Stimulated activated CD8-positive, alpha-beta memory T cell treated with anti-CD3 and anti-CD28 coated beads, Interleukin-7, amount 100 ng/mL, for 24 hours (primary cell): ENCODE measurements at regions not wholly inside any gene's neighbourhood (a gene's known extent, or its start where the extent isn't known, plus 50 kb on each side); places are given as distances from the start of the nearest gene placed in this dataset.
"Not testable (repeated sequence)": the region's sequence is repeated elsewhere in the genome, so short reads cannot be mapped to it uniquely, and the experiment has no call there.

ENCODE experiments used
- DNase-seq: peaks from one replicate; pipeline ENCODE4 v3.0.0-alpha.2; 2020; ENCODE audit warnings: low read depth

GRCh38 chrX:131893857-131894256 is 129.2 kb upstream of the STK26 start:
- not testable (repeated sequence) for DNase-seq

GRCh38 chrX:131894995-131895394 is 128.1 kb upstream of the STK26 start:
- DNase-seq, result no peak

GRCh38 chrX:131895807-131896206 is 127.3 kb upstream of the STK26 start:
- no peak for DNase-seq

- DNase-seq, result no peak
These were observed 121.6 kb upstream of the STK26 start for GRCh38 chrX:131901546-131901945.

- DNase-seq, result no peak
These were observed 115.4 kb upstream of the STK26 start for GRCh38 chrX:131907488-131908314.

GRCh38 chrX:131910586-131910985 is 112.5 kb upstream of the STK26 start:
- DNase-seq, result no peak

GRCh38 chrX:131915488-131915887 is 107.6 kb upstream of the STK26 start:
- DNase-seq, result no peak

- no peak for DNase-seq
These were observed 105.5 kb upstream of the STK26 start for GRCh38 chrX:131917588-131917987.

GRCh38 chrX:131918839-131919238 is 104.3 kb upstream of the STK26 start:
- no peak for DNase-seq

- no peak for DNase-seq
These were observed 99.4 kb upstream of the STK26 start for GRCh38 chrX:131923614-131924250.

GRCh38 chrX:131938749-131939148 is 84.4 kb upstream of the STK26 start:
- DNase-seq, result no peak

- DNase-seq, result no peak
These were observed 81.1 kb upstream of the STK26 start for GRCh38 chrX:131942034-131942433.

- no peak for DNase-seq
These were observed 77.9 kb upstream of the STK26 start for GRCh38 chrX:131944936-131945902.

- DNase-seq, result no peak
These were observed 71.9 kb upstream of the STK26 start for GRCh38 chrX:131951166-131951565.

GRCh38 chrX:131955099-131955777 is 67.9 kb upstream of the STK26 start:
- no peak for DNase-seq

GRCh38 chrX:131958724-131959123 is 64.4 kb upstream of the STK26 start:
- DNase-seq, result no peak

GRCh38 chrX:131970347-131970746 is 52.8 kb upstream of the STK26 start:
- DNase-seq, result no peak
